ENCODE measurements at regions not wholly inside any gene's neighbourhood (a gene's known extent, or its start where the extent isn't known, plus 50 kb on each side); places are given as distances from the start of the nearest gene placed in this dataset.

DNA sequence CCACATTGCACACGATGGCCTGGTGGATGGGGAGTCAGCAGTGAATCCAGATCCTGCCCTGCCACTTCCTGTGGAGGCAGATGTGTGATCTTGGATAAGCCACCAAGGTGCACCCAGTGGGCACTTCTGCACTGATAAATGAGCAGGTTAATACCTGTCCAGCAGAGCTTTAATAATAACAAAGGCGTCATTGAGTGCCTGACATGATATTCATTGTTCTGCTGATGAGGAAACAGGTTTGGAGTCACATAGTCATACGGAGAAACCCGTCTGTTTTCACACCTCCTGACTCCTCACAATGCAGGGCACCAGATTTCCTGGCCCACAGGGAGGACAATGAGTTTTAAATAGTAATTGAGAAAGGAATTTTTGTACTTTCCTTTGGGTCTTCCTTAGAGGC, 324.6 kb upstream of the CDH5 start:
- POLR2A ChIA-PET: no interaction called here
- no peak for TF ChIP-seq LEF1 (IDR thresholded peaks at IDR 0.05; ENCODE audit: borderline replicate concordance)
- no peak for TF ChIP-seq FOXA1 (IDR thresholded peaks at IDR 0.05)
- no peak for TF ChIP-seq ZNF384 (IDR thresholded peaks at IDR 0.05)
- TF ChIP-seq TARDBP (IDR thresholded peaks at IDR 0.05): no peak
- TF ChIP-seq SUZ12 (IDR thresholded peaks at IDR 0.05): no peak
- no peak for TF ChIP-seq CTBP1 (IDR thresholded peaks at IDR 0.05; ENCODE audit: borderline replicate concordance)
- TF ChIP-seq, protein P1, sequence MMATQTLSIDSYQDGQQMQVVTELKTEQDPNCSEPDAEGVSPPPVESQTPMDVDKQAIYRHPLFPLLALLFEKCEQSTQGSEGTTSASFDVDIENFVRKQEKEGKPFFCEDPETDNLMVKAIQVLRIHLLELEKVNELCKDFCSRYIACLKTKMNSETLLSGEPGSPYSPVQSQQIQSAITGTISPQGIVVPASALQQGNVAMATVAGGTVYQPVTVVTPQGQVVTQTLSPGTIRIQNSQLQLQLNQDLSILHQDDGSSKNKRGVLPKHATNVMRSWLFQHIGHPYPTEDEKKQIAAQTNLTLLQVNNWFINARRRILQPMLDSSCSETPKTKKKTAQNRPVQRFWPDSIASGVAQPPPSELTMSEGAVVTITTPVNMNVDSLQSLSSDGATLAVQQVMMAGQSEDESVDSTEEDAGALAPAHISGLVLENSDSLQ (IDR thresholded peaks at IDR 0.05): no peak
- TF ChIP-seq L3MBTL2 (conservative IDR thresholded peaks at IDR 0.05): no peak
- no peak for TF ChIP-seq FOXK2 (IDR thresholded peaks at IDR 0.05)
- TF ChIP-seq SP1 (IDR thresholded peaks at IDR 0.05): no peak
- TF ChIP-seq HDGF (IDR thresholded peaks at IDR 0.05; ENCODE audit: borderline replicate concordance): no peak
- no peak for TF ChIP-seq FOXM1 (IDR thresholded peaks at IDR 0.05; ENCODE audit: borderline replicate concordance)
- TF ChIP-seq BHLHE40 (IDR thresholded peaks at IDR 0.05; ENCODE audit: borderline replicate concordance): no peak
- TF ChIP-seq NFRKB (IDR thresholded peaks at IDR 0.05): no peak
- no peak for TF ChIP-seq ELF4 (IDR thresholded peaks at IDR 0.05)
- CTCF ChIA-PET: no interaction called here

DNA sequence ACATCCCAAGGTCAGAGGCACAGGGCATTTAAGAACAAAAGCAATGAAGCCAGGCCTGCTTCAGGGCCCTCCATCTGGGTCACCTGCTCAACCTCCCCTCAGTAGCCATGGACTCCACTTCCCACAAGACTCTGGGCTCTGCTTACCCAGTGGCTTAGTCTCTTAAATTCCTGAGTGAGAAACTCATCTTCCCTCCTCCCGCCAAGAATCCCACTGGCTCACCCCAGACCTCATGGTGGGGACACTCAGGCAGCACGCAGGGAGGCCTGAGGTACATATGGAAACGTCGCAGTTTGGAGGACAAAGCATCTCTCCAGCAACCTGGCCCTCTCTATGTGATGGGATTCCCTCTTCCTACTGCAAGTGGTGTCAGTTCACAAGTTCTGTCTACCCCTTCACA, 326.7 kb upstream of the CDH5 start:
- ChIA-PET CTCF (no interaction called here), POLR2A (no interaction called here)
- no peak for DNase-seq (ENCODE audit: extremely low spot score)
- no peak for TF ChIP-seq FOXK2 (IDR thresholded peaks at IDR 0.05)
- TF ChIP-seq, protein P1 (IDR thresholded peaks at IDR 0.05): no peak
- TF ChIP-seq SUZ12 (IDR thresholded peaks at IDR 0.05): no peak
- TF ChIP-seq ARNT (IDR thresholded peaks at IDR 0.05): no peak
- no peak for TF ChIP-seq FOXA1 (IDR thresholded peaks at IDR 0.05)
- no peak for TF ChIP-seq LEF1 (IDR thresholded peaks at IDR 0.05; ENCODE audit: borderline replicate concordance)
- no peak for TF ChIP-seq ELF4 (IDR thresholded peaks at IDR 0.05)

More for the DNA sequence above, 324.6 kb upstream of the CDH5 start:
- DNase-seq (ENCODE audit: extremely low spot score): no peak

DNA sequence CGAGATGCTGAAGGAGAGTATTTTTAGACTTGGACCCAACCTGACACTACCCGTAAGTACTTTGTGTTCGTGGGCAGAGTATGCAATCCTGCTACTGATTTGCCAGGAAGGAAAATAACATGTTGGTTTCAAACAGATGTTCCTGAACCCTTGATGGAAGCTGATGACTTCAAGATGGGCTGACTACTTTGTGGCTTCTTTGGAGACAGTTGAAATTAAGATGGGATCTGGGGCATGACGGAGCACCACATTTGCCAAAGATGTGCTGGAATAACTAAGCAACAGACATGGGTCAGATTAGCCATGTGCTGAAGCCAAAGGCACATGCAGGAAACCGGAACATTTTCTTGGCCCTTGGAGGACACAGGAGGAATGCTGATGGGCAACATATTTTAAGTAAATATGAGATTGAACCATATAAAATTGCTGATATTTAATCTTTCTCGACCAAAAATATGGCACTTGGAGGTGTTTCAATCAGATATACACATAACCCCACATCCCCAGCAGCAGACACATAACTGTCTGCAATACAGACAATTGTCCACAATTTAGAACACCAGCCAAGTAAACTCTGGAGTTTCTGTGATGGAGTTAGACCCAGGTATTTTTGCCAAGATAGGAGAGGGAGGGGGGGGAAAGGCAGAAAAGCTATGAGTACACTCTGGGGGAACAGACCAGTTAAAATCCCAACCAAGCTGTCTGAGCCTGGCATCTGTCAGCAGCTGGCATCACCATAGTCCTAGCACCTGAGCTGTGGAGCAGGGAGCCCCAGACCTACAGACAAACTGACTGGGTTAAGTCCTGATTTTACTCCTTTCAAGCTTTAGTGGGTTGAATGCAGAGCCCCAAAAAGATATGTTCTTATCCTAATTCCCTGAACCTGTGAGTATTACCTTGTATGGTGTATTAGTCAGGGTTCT, 329.4 kb upstream of the CDH5 start:
- ChIA-PET POLR2A (no interaction called here), CTCF (interaction anchor here (0.6 kb wide), 2 partner anchors 15 to 55 kb away, joined by 3 read pairs; no protein-coding TSS in a partner anchor)
- no peak for DNase-seq (ENCODE audit: extremely low spot score)
- TF ChIP-seq HDGF (IDR thresholded peaks at IDR 0.05; ENCODE audit: borderline replicate concordance) (no peak), FOXM1 (IDR thresholded peaks at IDR 0.05; ENCODE audit: borderline replicate concordance) (no peak), TARDBP (IDR thresholded peaks at IDR 0.05) (no peak), FOXK2 (IDR thresholded peaks at IDR 0.05) (no peak), NFRKB (IDR thresholded peaks at IDR 0.05) (no peak), FOXA1 (IDR thresholded peaks at IDR 0.05) (no peak)

DNA sequence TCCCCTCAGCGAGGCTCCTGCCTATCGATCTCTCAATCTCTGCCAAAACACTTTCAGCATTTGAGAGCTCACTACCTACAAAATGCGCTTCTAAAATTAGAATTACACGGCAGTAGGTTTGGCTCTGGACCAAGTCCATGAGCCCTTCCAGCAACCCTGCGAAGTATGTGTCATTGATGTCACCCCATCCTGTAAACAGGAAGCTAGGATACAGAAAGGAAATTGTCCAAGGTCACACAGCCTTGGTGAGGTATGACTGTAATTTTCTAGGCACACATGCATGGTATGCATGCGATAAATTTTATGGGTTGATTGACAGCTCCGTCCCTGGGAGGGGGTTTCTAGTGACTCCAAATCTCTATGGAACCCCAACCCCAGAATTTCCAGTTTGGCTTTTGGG, 330.3 kb upstream of the CDH5 start:
- TF ChIP-seq ZNF384 (IDR thresholded peaks at IDR 0.05) (no peak), CTBP1 (IDR thresholded peaks at IDR 0.05; ENCODE audit: borderline replicate concordance) (no peak), ELF4 (IDR thresholded peaks at IDR 0.05) (no peak), ARNT (IDR thresholded peaks at IDR 0.05) (no peak), FOXA1 (IDR thresholded peaks at IDR 0.05) (no peak), BHLHE40 (IDR thresholded peaks at IDR 0.05; ENCODE audit: borderline replicate concordance) (no peak), NFRKB (IDR thresholded peaks at IDR 0.05) (no peak), TARDBP (IDR thresholded peaks at IDR 0.05) (no peak)
- TF ChIP-seq, protein P1 (IDR thresholded peaks at IDR 0.05): 0 out of 2 replicates have a peak, but pooled peaks have one; percentile 10
- ChIA-PET POLR2A (no interaction called here), CTCF (no interaction called here)
- no peak for DNase-seq (ENCODE audit: extremely low spot score)

DNA sequence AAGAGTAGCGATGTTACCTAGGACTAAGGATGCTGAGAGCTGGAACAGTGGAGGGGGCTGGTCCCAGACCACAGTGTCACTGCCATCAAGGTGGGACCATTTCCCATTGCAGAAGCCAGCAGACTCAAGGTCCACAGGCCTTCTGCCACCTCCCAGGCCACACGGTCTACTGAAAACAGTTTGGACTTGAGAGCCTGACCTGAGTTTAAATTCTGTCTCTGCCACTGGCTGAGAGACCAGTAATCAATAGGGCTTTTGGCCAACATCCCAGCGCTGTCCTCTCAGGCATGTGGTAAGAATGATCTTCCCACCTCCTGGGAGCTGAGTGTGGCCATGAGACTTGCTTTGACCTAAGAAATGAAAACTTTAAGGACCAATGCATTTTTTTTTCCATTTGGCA, 331.4 kb upstream of the CDH5 start:
- TF ChIP-seq NFRKB (IDR thresholded peaks at IDR 0.05): no peak
- TF ChIP-seq ARNT (IDR thresholded peaks at IDR 0.05): no peak
- TF ChIP-seq LEF1 (IDR thresholded peaks at IDR 0.05; ENCODE audit: borderline replicate concordance): no peak
- no peak for TF ChIP-seq L3MBTL2 (conservative IDR thresholded peaks at IDR 0.05)
- no peak for TF ChIP-seq FOXA1 (IDR thresholded peaks at IDR 0.05)
- TF ChIP-seq FOXM1 (IDR thresholded peaks at IDR 0.05; ENCODE audit: borderline replicate concordance): no peak
- no peak for TF ChIP-seq TARDBP (IDR thresholded peaks at IDR 0.05)
- TF ChIP-seq, protein P1 (IDR thresholded peaks at IDR 0.05): no peak
- TF ChIP-seq ZNF384 (IDR thresholded peaks at IDR 0.05): no peak
- TF ChIP-seq HDGF (IDR thresholded peaks at IDR 0.05; ENCODE audit: borderline replicate concordance): no peak
- no peak for TF ChIP-seq ELF4 (IDR thresholded peaks at IDR 0.05)
- no peak for DNase-seq (ENCODE audit: extremely low spot score)
- POLR2A ChIA-PET: no interaction called here
- CTCF ChIA-PET: no interaction called here

DNA sequence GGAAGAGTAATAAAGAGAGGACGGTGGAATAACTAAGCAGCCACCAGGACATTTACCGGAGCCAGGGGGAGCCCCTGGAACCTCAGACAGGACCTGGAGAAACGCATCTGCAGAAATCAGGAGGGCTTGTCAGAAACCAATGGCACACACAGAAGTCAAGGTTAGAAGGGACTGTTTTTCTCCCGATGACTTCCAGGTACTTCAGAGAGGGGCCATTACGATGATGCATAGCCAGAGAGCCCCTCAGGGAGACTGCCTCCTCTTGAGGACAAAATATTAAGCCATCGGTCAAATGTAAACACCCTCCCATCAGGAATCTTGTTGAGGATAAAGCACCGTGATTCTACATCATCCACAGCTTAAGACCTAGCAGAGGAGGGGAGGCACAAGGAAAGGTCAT, 333.6 kb upstream of the CDH5 start:
- no peak for DNase-seq (ENCODE audit: extremely low spot score)
- POLR2A ChIA-PET: no interaction called here
- TF ChIP-seq FOXK2 (IDR thresholded peaks at IDR 0.05) (no peak), ZNF384 (IDR thresholded peaks at IDR 0.05) (no peak), BHLHE40 (IDR thresholded peaks at IDR 0.05; ENCODE audit: borderline replicate concordance) (no peak), ELF4 (IDR thresholded peaks at IDR 0.05) (no peak), FOXM1 (IDR thresholded peaks at IDR 0.05; ENCODE audit: borderline replicate concordance) (no peak), TARDBP (IDR thresholded peaks at IDR 0.05) (no peak), FOXA1 (IDR thresholded peaks at IDR 0.05) (no peak), SP1 (IDR thresholded peaks at IDR 0.05) (no peak), L3MBTL2 (conservative IDR thresholded peaks at IDR 0.05) (no peak), LEF1 (IDR thresholded peaks at IDR 0.05; ENCODE audit: borderline replicate concordance) (no peak), HDGF (IDR thresholded peaks at IDR 0.05; ENCODE audit: borderline replicate concordance) (no peak), CTBP1 (IDR thresholded peaks at IDR 0.05; ENCODE audit: borderline replicate concordance) (no peak), NFRKB (IDR thresholded peaks at IDR 0.05) (no peak), SUZ12 (IDR thresholded peaks at IDR 0.05) (no peak), ARNT (IDR thresholded peaks at IDR 0.05) (no peak)
- TF ChIP-seq, protein P1 (IDR thresholded peaks at IDR 0.05): no peak
- CTCF ChIA-PET: no interaction called here

Data from HEK293T (cell line).